CD1c-positive myeloid dendritic cell (primary cell): ENCODE measurements at regions not wholly inside any gene's neighbourhood (a gene's known extent, or its start where the extent isn't known, plus 50 kb on each side); places are given as distances from the start of the nearest gene placed in this dataset.

Experiments
- DNase-seq: peaks from one replicate; pipeline ENCODE4 v3.0.0-alpha.2; 2016; ENCODE audit errors: extremely low spot score

GRCh38 chr7:35581605-35582210, 113.2 kb downstream of the HERPUD2 start:
- no peak for DNase-seq

- DNase-seq = peak; percentile 38
These were observed 118.8 kb downstream of the HERPUD2 start for GRCh38 chr7:35576031-35576573.

GRCh38 chr7:35571611-35572240, 123.2 kb downstream of the HERPUD2 start:
- peak; percentile 78 for DNase-seq

GRCh38 chr7:35570937-35571336, 124.0 kb downstream of the HERPUD2 start:
- DNase-seq = peak; percentile 12

GRCh38 chr7:35565927-35566326, 129.0 kb downstream of the HERPUD2 start:
- no peak for DNase-seq

GRCh38 chr7:35558841-35559240, 136.1 kb downstream of the HERPUD2 start:
- DNase-seq = no peak

GRCh38 chr7:35556515-35557471, 138.1 kb downstream of the HERPUD2 start:
- DNase-seq = peak; percentile 57

- DNase-seq = no peak
These were observed 139.0 kb downstream of the HERPUD2 start for GRCh38 chr7:35555934-35556333.

GRCh38 chr7:35555386-35555785, 139.5 kb downstream of the HERPUD2 start:
- DNase-seq = no peak

GRCh38 chr7:35553519-35553918, 141.4 kb downstream of the HERPUD2 start:
- no peak for DNase-seq

GRCh38 chr7:35552691-35553090, 142.2 kb downstream of the HERPUD2 start:
- no peak for DNase-seq

GRCh38 chr7:35551321-35552081, 143.4 kb downstream of the HERPUD2 start:
- no peak for DNase-seq

- DNase-seq = no peak
These were observed 144.1 kb downstream of the HERPUD2 start for GRCh38 chr7:35550831-35551230.

- DNase-seq = no peak
These were observed 145.2 kb downstream of the HERPUD2 start for GRCh38 chr7:35549781-35550180.

- DNase-seq = no peak
These were observed 146.6 kb downstream of the HERPUD2 start for GRCh38 chr7:35548291-35548690.

- no peak for DNase-seq
These were observed 148.1 kb downstream of the HERPUD2 start for GRCh38 chr7:35546691-35547429.

- DNase-seq = no peak
These were observed 149.1 kb downstream of the HERPUD2 start for GRCh38 chr7:35545831-35546230.

GRCh38 chr7:35544028-35544742, 150.8 kb downstream of the HERPUD2 start:
- no peak for DNase-seq

GRCh38 chr7:35537067-35538023, 157.6 kb downstream of the HERPUD2 start:
- DNase-seq = peak; percentile 83
